K562 (cell line): ENCODE measurements at regions not wholly inside any gene's neighbourhood (a gene's known extent, or its start where the extent isn't known, plus 50 kb on each side); places are given as distances from the start of the nearest gene placed in this dataset.

Source experiments
- FOXK2 ChIP-seq, 2 experiments: fragments of 450-650 bp; IDR thresholded peaks in 1 of 2; conservative IDR thresholded peaks in 1 of 2; 2 replicates each; pipeline ENCODE4 v1.6.1; 2016; ENCODE audit warnings: low read depth in 2 of 2, mild to moderate bottlenecking in 1 of 2
- FOXM1 ChIP-seq, 2 experiments: fragments of 450-650 bp in 1 of 2; sonication (generic) in 1 of 2; formaldehyde crosslinking in 1 of 2; IDR thresholded peaks; 2 replicates each; pipeline versions ENCODE4 v1.6.1 to v1.9.0; 2017 to 2022; ENCODE audit warnings: low read depth in 2 of 2, mild to moderate bottlenecking in 2 of 2, missing genetic modification reagents in 1 of 2, moderate library complexity in 1 of 2
- KDM1A ChIP-seq, 2 experiments: fragments of 450-650 bp; IDR thresholded peaks; 2 replicates each; pipeline ENCODE4 v1.6.1; 2016; ENCODE audit warnings: mild to moderate bottlenecking in 2 of 2
- KDM2B ChIP-seq: fragments of 250-450 bp; sonication (Bioruptor Pico); IDR thresholded peaks from 2 replicates; pipeline ENCODE4 v1.8.0; 2021; ENCODE audit warnings: mild to moderate bottlenecking, moderate library complexity
- LEF1 ChIP-seq: fragments of 450-650 bp; IDR thresholded peaks from 2 replicates; pipeline ENCODE4 v1.6.1; 2016; ENCODE audit warnings: mild to moderate bottlenecking
- MIER1 ChIP-seq: fragments of 450-650 bp; IDR thresholded peaks from 2 replicates; pipeline ENCODE4 v1.6.1; 2016; ENCODE audit warnings: antibody characterized with exemption, mild to moderate bottlenecking, low read depth
- NCOR1 ChIP-seq: fragments of 450-650 bp; IDR thresholded peaks from 2 replicates; pipeline ENCODE4 v1.6.1; 2016; ENCODE audit warnings: mild to moderate bottlenecking, moderate library complexity
- NELFE ChIP-seq: IDR thresholded peaks from 2 replicates; pipeline ENCODE4 v1.6.1; 2011; ENCODE audit warnings: mild to moderate bottlenecking; ENCODE audit not compliant: insufficient read depth, insufficient read length
- SETDB1 ChIP-seq: IDR thresholded peaks from one replicate; pipeline ENCODE4 v1.6.1; 2012; ENCODE audit warnings: low read length, control low read depth, inconsistent platforms
- ZC3H11A ChIP-seq: IDR thresholded peaks from 2 replicates; pipeline ENCODE4 v1.6.1; 2012; ENCODE audit warnings: low read depth, low read length, improper control_type of control experiment
- ZC3H8 ChIP-seq: fragments of 450-650 bp; IDR thresholded peaks from 2 replicates; pipeline ENCODE4 v1.6.1; 2017
- ZNF197 ChIP-seq: fragments of 200-800 bp; sonication (Bioruptor generic); IDR thresholded peaks from 2 replicates; pipeline ENCODE4 v1.6.1; 2016; ENCODE audit warnings: low read depth, missing genetic modification characterization, missing compliant biosample characterization
- ZNF707 ChIP-seq: fragments of 250-450 bp; sonication (Bioruptor Pico); conservative IDR thresholded peaks from 2 replicates; pipeline ENCODE4 v1.8.0; 2022; ENCODE audit warnings: inconsistent platforms, mild to moderate bottlenecking, moderate library complexity
- TF ChIP-seq, protein P1 (sequence below): sonication (generic); formaldehyde crosslinking; IDR thresholded peaks from 2 replicates; pipeline ENCODE4 v1.8.0; 2023; ENCODE audit warnings: missing genetic modification reagents, mild to moderate bottlenecking, borderline replicate concordance
- TF ChIP-seq, protein P2 (sequence below): fragments of 200-400 bp; formaldehyde crosslinking; IDR thresholded peaks from 2 replicates; pipeline ENCODE4 v1.6.1; 2017; ENCODE audit warnings: mild to moderate bottlenecking, low read depth, low read length, moderate library complexity
- TF ChIP-seq, protein P3 (sequence below): fragments of 250-450 bp; sonication (Bioruptor Pico); IDR thresholded peaks from 2 replicates; pipeline ENCODE4 v1.4.0; 2020; ENCODE audit warnings: mild to moderate bottlenecking, moderate library complexity
- TF ChIP-seq, protein P4 (sequence below): fragments of 250-450 bp; sonication (Bioruptor Pico); IDR thresholded peaks from 2 replicates; pipeline ENCODE4 v1.4.0; 2020

DNA sequence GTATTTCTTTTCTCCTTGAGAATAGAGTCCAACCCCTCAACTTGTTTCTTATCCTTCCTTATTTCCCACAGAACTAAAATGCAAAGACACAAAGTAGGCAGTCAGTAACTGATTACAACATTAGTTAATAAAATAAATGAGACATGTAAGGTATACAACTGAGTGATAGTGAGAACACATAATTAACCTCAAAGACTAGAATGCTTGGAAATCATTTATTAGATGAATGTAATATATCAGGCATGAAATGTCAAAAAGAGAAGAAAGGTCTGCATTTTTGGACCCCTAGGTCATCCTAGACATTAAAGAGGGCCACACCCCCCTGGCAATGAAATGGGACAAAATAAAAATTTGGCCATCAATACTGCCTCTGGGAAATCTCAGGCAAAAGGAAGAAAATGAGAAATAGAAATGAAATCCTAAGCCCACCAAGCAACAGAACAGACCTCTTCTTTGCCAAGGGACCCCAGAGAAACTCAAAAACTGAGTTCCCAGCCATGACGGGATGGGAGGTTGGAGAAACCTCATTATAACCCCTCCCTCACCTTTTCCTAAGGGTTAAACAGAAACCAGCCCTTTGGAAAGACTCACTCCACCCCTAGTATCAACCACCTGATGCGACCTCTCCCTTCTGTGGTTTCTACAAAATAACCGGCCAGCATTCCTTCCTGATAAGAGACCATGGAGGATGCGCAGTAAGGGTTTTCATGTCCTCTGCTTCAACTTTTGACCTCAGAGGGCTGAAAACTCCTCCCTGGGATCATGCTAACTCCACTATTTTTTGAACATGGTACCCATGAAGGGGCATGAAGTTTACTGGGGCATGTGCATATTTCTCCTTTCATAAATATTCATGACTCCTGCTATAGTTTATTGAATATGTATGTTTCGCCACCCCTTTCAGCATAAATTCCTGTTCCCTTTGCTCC, 90.0 kb upstream of the EXOC1L start (continued):
- TF ChIP-seq, protein P1, sequence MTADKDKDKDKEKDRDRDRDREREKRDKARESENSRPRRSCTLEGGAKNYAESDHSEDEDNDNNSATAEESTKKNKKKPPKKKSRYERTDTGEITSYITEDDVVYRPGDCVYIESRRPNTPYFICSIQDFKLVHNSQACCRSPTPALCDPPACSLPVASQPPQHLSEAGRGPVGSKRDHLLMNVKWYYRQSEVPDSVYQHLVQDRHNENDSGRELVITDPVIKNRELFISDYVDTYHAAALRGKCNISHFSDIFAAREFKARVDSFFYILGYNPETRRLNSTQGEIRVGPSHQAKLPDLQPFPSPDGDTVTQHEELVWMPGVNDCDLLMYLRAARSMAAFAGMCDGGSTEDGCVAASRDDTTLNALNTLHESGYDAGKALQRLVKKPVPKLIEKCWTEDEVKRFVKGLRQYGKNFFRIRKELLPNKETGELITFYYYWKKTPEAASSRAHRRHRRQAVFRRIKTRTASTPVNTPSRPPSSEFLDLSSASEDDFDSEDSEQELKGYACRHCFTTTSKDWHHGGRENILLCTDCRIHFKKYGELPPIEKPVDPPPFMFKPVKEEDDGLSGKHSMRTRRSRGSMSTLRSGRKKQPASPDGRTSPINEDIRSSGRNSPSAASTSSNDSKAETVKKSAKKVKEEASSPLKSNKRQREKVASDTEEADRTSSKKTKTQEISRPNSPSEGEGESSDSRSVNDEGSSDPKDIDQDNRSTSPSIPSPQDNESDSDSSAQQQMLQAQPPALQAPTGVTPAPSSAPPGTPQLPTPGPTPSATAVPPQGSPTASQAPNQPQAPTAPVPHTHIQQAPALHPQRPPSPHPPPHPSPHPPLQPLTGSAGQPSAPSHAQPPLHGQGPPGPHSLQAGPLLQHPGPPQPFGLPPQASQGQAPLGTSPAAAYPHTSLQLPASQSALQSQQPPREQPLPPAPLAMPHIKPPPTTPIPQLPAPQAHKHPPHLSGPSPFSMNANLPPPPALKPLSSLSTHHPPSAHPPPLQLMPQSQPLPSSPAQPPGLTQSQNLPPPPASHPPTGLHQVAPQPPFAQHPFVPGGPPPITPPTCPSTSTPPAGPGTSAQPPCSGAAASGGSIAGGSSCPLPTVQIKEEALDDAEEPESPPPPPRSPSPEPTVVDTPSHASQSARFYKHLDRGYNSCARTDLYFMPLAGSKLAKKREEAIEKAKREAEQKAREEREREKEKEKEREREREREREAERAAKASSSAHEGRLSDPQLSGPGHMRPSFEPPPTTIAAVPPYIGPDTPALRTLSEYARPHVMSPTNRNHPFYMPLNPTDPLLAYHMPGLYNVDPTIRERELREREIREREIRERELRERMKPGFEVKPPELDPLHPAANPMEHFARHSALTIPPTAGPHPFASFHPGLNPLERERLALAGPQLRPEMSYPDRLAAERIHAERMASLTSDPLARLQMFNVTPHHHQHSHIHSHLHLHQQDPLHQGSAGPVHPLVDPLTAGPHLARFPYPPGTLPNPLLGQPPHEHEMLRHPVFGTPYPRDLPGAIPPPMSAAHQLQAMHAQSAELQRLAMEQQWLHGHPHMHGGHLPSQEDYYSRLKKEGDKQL (CRISPR knock-in tag): no peak
- no peak for TF ChIP-seq ZC3H8
- TF ChIP-seq, protein P2, sequence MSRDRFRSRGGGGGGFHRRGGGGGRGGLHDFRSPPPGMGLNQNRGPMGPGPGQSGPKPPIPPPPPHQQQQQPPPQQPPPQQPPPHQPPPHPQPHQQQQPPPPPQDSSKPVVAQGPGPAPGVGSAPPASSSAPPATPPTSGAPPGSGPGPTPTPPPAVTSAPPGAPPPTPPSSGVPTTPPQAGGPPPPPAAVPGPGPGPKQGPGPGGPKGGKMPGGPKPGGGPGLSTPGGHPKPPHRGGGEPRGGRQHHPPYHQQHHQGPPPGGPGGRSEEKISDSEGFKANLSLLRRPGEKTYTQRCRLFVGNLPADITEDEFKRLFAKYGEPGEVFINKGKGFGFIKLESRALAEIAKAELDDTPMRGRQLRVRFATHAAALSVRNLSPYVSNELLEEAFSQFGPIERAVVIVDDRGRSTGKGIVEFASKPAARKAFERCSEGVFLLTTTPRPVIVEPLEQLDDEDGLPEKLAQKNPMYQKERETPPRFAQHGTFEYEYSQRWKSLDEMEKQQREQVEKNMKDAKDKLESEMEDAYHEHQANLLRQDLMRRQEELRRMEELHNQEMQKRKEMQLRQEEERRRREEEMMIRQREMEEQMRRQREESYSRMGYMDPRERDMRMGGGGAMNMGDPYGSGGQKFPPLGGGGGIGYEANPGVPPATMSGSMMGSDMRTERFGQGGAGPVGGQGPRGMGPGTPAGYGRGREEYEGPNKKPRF: no peak
- peak; percentile 98 for TF ChIP-seq LEF1
- TF ChIP-seq, protein P3, sequence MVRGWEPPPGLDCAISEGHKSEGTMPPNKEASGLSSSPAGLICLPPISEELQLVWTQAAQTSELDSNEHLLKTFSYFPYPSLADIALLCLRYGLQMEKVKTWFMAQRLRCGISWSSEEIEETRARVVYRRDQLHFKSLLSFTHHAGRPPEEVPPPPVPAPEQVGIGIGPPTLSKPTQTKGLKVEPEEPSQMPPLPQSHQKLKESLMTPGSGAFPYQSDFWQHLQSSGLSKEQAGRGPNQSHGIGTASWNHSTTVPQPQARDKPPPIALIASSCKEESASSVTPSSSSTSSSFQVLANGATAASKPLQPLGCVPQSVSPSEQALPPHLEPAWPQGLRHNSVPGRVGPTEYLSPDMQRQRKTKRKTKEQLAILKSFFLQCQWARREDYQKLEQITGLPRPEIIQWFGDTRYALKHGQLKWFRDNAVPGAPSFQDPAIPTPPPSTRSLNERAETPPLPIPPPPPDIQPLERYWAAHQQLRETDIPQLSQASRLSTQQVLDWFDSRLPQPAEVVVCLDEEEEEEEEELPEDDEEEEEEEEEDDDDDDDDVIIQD (CRISPR knock-in tag): no peak
- TF ChIP-seq, protein P4, sequence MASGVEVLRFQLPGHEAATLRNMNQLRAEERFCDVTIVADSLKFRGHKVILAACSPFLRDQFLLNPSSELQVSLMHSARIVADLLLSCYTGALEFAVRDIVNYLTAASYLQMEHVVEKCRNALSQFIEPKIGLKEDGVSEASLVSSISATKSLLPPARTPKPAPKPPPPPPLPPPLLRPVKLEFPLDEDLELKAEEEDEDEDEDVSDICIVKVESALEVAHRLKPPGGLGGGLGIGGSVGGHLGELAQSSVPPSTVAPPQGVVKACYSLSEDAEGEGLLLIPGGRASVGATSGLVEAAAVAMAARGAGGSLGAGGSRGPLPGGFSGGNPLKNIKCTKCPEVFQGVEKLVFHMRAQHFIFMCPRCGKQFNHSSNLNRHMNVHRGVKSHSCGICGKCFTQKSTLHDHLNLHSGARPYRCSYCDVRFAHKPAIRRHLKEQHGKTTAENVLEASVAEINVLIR (CRISPR knock-in tag): no peak
- TF ChIP-seq KDM2B (CRISPR knock-in tag): no peak
- TF ChIP-seq FOXK2 (conservative IDR thresholded peaks at IDR 0.05 in 1 of 2, IDR thresholded peaks at IDR 0.05 in 1 of 2; ENCODE audit: low read depth in 2 of 2): 0 out of 4 replicates have a peak, but pooled peaks have one; percentile 18 to 19
- peak; percentile 57 to 71; a peak in 3 of 4 replicates for TF ChIP-seq KDM1A (IDR thresholded peaks at IDR 0.05)
- peak; percentile 80; the same call in 1 of the 2 replicates for TF ChIP-seq FOXM1 (IDR thresholded peaks at IDR 0.05; ENCODE audit: low read depth)
- TF ChIP-seq FOXM1 (CRISPR knock-in tag; IDR thresholded peaks at IDR 0.05; ENCODE audit: low read depth): no peak
- TF ChIP-seq NCOR1: peak; percentile 84
- no peak for TF ChIP-seq MIER1
- TF ChIP-seq NELFE: no peak
- no peak for TF ChIP-seq ZC3H11A
- no peak for TF ChIP-seq ZNF707 (CRISPR knock-in tag)
- no peak; the same call in 1 of the 2 replicates for TF ChIP-seq ZNF197 (CRISPR knock-in tag)
- no peak for TF ChIP-seq SETDB1
